ENCODE measurements at regions not wholly inside any gene's neighbourhood (a gene's known extent, or its start where the extent isn't known, plus 50 kb on each side); places are given as distances from the start of the nearest gene placed in this dataset.
"Not testable (repeated sequence)": the region's sequence is repeated elsewhere in the genome, so short reads cannot be mapped to it uniquely, and the experiment has no call there.

DNA sequence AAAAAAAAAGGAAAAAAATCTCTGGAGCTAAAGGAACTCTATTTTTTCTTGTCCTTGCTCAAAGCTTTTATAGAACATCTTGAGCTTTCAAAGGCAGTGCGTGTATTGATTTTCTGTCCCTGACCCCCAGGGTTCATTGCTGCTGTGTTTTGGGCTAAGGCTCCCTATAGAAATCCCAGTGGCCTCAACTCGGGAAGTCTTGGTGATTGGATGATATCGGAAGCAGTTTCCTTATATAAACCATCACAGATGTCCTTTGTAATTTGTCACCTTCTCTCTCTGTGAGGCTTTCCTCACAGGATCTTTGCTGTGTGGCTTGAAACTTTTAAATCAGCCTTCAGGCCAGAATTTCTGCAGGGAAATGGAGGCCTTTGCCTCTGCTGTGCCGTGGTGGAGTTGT lies 397.7 kb downstream of the RPS6KC1 start:
- no peaks in the 10 kb centered on the region for H3K36me3 ChIP-seq
- peaks cover 0 to 8% (median 0%) of the 10 kb centered on the region in 7 donors for H3K27me3 ChIP-seq (replicated peaks in 1 of 7)
- no peaks in the 10 kb centered on the region for H3K9me3 ChIP-seq
- WGBS, 5 donors: 77 to 87% (median 83%) methylated on average over 4 of the region's 4 CpGs
- TF ChIP-seq POLR2AphosphoS5 (IDR thresholded peaks at IDR 0.05) (no peak), CTCF (IDR thresholded peaks at IDR 0.05 in 8 of 11, conservative IDR thresholded peaks at IDR 0.05 in 3 of 11) (no peak), POLR2A (IDR thresholded peaks at IDR 0.05) (no peak)
- no peak for DNase-seq
- intact Hi-C loops (cut with DNase I; ENCODE audit: low total_unique reads): no loop called here
- H3K4me1 ChIP-seq: no peaks in the 10 kb centered on the region
- H3K27ac ChIP-seq: no peak overlapping the region
- no peak overlapping the region for H3K4me3 ChIP-seq

DNA sequence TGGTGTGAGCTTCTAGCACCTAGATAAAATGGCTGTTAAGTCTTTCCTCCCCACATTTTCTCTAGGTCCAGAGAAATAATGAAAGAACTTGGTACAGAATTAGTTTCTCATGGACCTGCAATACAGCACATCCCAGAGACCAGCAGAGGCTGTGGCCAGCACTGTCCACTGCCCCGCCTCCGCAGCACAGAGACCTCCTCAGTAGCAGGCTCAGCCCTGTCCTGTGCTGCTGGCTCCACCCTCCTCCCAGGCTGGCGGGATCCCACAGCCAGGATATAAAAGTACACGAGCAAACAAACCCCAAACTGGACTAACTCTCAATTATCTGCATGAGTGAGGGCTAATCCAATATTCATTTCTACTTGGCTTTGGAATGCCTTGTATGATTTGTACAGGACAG lies 401.5 kb downstream of the RPS6KC1 start:
- WGBS, 5 donors: 71 to 80% (median 73%) methylated on average over 4 of the region's 4 CpGs
- Histone ChIP-seq H3K9me3 (no peaks in the 10 kb centered on the region), H3K4me3 (no peak overlapping the region), H3K36me3 (no peaks in the 10 kb centered on the region), H3K4me1 (no peaks in the 10 kb centered on the region), H3K27me3 (replicated peaks in 1 of 7) (peaks cover 0 to 8% (median 0%) of the 10 kb centered on the region in 7 donors), H3K27ac (no peak overlapping the region)
- intact Hi-C loops (cut with DNase I; ENCODE audit: low total_unique reads): no loop called here
- TF ChIP-seq CTCF (IDR thresholded peaks at IDR 0.05 in 8 of 11, conservative IDR thresholded peaks at IDR 0.05 in 3 of 11) (no peak), POLR2A (IDR thresholded peaks at IDR 0.05) (no peak), POLR2AphosphoS5 (IDR thresholded peaks at IDR 0.05) (no peak)
- no peak for DNase-seq

DNA sequence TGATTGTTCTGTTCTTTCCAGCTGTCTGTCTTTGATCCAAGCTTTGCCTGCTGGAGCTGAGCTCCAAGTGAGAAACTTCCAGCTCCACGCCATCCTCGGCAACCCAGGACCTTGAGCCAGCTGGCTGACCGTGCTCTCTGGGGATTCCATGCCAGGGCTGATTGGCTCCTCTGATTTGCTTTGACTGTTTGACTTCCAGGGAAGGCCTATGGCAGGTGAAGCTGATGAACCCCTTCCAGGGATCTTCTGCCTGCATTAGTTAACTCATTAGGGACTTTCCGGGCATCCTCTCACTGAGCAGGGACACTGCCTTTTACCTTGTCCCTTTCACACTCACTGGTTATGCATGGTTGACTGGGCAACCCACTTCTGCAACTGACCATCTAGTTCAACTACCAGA lies 406.1 kb downstream of the RPS6KC1 start:
- TF ChIP-seq POLR2A (IDR thresholded peaks at IDR 0.05): no peak
- TF ChIP-seq POLR2AphosphoS5 (IDR thresholded peaks at IDR 0.05): no peak
- TF ChIP-seq CTCF (IDR thresholded peaks at IDR 0.05 in 8 of 11, conservative IDR thresholded peaks at IDR 0.05 in 3 of 11): no peak
- no peak for DNase-seq
- Histone ChIP-seq H3K9me3 (peaks cover 0 to 11% (median 0%) of the 10 kb centered on the region in 8 donors), H3K36me3 (no peaks in the 10 kb centered on the region), H3K27ac (no peak overlapping the region), H3K4me3 (no peak overlapping the region), H3K4me1 (no peaks in the 10 kb centered on the region), H3K27me3 (replicated peaks in 1 of 7) (peaks cover 0 to 3% (median 0%) of the 10 kb centered on the region in 7 donors)
- 55 to 88% (median 65%) methylated on average over 4 of the region's 4 CpGs for WGBS, 5 donors
- intact Hi-C loops (cut with DNase I; ENCODE audit: low total_unique reads): no loop called here

DNA sequence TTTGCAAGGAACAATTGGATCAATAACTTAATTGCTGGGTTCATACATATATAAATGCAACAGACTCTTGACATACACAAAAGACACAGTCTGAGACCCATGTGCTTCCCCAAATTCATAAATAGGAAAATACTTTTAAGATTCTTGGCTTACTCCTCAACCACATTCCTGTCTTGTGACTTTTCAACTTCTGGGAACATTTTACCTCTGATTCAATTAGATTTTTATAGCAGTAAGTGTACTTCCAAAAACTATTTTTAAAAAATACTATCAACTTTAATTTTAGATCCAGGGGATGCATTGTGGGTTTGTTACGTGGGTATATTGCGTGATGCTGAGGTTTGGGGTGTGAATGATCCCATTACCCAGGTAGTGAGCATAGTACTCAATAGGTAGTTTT lies 406.7 kb downstream of the RPS6KC1 start:
- WGBS, 5 donors: 85 to 97% (median 92%) methylated on average over 2 of the region's 2 CpGs
- H3K27ac ChIP-seq: no peak overlapping the region
- peaks cover 0 to 16% (median 0%) of the 10 kb centered on the region in 8 donors for H3K9me3 ChIP-seq
- intact Hi-C loops (cut with DNase I; ENCODE audit: low total_unique reads): no loop called here
- H3K4me1 ChIP-seq: no peaks in the 10 kb centered on the region
- no peak for DNase-seq
- TF ChIP-seq POLR2AphosphoS5 (IDR thresholded peaks at IDR 0.05) (no peak), CTCF (IDR thresholded peaks at IDR 0.05 in 8 of 11, conservative IDR thresholded peaks at IDR 0.05 in 3 of 11) (no peak), POLR2A (IDR thresholded peaks at IDR 0.05) (no peak)
- peaks cover 0 to under 1% (median 0%) of the 10 kb centered on the region in 7 donors for H3K27me3 ChIP-seq (replicated peaks in 1 of 7)
- H3K36me3 ChIP-seq: no peaks in the 10 kb centered on the region
- no peak overlapping the region for H3K4me3 ChIP-seq

DNA sequence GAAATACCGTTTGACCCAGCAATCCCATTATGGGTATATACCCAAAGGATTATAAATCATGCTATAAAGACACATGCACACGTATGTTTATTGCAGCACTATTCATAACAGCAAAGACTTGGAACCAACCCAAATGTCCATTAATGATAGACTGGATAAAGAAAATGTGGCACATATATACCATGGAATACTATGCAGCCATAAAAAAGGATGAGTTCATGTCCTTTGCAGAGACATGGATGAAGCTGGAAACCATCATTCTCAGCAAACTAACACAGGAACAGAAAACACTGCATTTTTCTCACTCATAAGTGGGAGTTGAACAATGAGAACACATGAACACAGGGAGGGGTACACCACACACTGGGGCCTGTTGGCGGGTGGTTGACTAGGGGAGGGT lies 411.3 kb downstream of the RPS6KC1 start:
- H3K36me3 ChIP-seq; DNase-seq; H3K27ac ChIP-seq; H3K27me3 ChIP-seq (replicated peaks in 1 of 7); H3K4me3 ChIP-seq; H3K4me1 ChIP-seq; intact Hi-C loops (cut with DNase I; ENCODE audit: low total_unique reads): not testable (repeated sequence)
- H3K9me3 ChIP-seq: peaks cover 0 to 16% (median 0%) of the 10 kb centered on the region in 8 donors
- WGBS, 5 donors: 84 to 93% (median 85%) methylated on average over 3 of the region's 3 CpGs
